Loucy (cell line): ENCODE measurements at regions not wholly inside any gene's neighbourhood (a gene's known extent, or its start where the extent isn't known, plus 50 kb on each side); places are given as distances from the start of the nearest gene placed in this dataset.

Source experiments
- CTCF ChIP-seq: fragments of 200-600 bp; sonication (generic); conservative IDR thresholded peaks from 2 replicates; pipeline ENCODE4 v1.5.1; 2014; ENCODE audit warnings: mild to moderate bottlenecking, antibody characterized with exemption, low read length
- EZH2phosphoT487 ChIP-seq: fragments of 200-600 bp; IDR thresholded peaks from 2 replicates; pipeline ENCODE4 v1.6.1; 2018; ENCODE audit warnings: antibody characterized with exemption, mild to moderate bottlenecking, moderate library complexity, borderline replicate concordance

GRCh38 chr2:180101846-180102245 is 94.7 kb upstream of the CWC22 start:
- TF ChIP-seq CTCF: no peak
- TF ChIP-seq EZH2phosphoT487: no peak
